Glutamatergic neuron (in vitro differentiated cells): ENCODE measurements at regions not wholly inside any gene's neighbourhood (a gene's known extent, or its start where the extent isn't known, plus 50 kb on each side); places are given as distances from the start of the nearest gene placed in this dataset.
"Not testable (repeated sequence)": the region's sequence is repeated elsewhere in the genome, so short reads cannot be mapped to it uniquely, and the experiment has no call there.

Source experiments
- DNase-seq: peaks from one replicate; pipeline ENCODE4 v3.0.0; 2022
- H3K27ac Mint-ChIP-seq: one replicate; pipeline ENCODE4 v1.8.0; 2020; ENCODE audit warnings: mild to moderate bottlenecking, mixed read lengths, inconsistent platforms; ENCODE audit not compliant: unreplicated experiment
- H3K27me3 Mint-ChIP-seq: one replicate; pipeline ENCODE4 v1.8.0; 2020; ENCODE audit warnings: mild to moderate bottlenecking, moderate library complexity, mixed read lengths, inconsistent platforms; ENCODE audit not compliant: unreplicated experiment
- H3K36me3 Mint-ChIP-seq: one replicate; pipeline ENCODE4 v1.8.0; 2020; ENCODE audit warnings: mild to moderate bottlenecking, mixed read lengths, inconsistent platforms; ENCODE audit not compliant: unreplicated experiment
- H3K4me1 Mint-ChIP-seq: one replicate; pipeline ENCODE4 v1.8.0; 2020; ENCODE audit warnings: mild to moderate bottlenecking, low read depth, mixed read lengths, inconsistent platforms; ENCODE audit not compliant: unreplicated experiment
- H3K4me3 Mint-ChIP-seq: one replicate; pipeline ENCODE4 v1.8.0; 2020; ENCODE audit warnings: mild to moderate bottlenecking, mixed read lengths, inconsistent platforms; ENCODE audit not compliant: unreplicated experiment
- H3K9me3 Mint-ChIP-seq: one replicate; pipeline ENCODE4 v1.8.0; 2020; ENCODE audit warnings: mild to moderate bottlenecking, moderate library complexity, mixed read lengths, inconsistent platforms; ENCODE audit not compliant: unreplicated experiment
- TF ChIP-seq, protein P1 (sequence below): fragments of 200-600 bp; sonication (generic); IDR thresholded peaks from one replicate; pipeline ENCODE4 v1.5.0; 2021; ENCODE audit not compliant: partially characterized antibody, unreplicated experiment

DNA sequence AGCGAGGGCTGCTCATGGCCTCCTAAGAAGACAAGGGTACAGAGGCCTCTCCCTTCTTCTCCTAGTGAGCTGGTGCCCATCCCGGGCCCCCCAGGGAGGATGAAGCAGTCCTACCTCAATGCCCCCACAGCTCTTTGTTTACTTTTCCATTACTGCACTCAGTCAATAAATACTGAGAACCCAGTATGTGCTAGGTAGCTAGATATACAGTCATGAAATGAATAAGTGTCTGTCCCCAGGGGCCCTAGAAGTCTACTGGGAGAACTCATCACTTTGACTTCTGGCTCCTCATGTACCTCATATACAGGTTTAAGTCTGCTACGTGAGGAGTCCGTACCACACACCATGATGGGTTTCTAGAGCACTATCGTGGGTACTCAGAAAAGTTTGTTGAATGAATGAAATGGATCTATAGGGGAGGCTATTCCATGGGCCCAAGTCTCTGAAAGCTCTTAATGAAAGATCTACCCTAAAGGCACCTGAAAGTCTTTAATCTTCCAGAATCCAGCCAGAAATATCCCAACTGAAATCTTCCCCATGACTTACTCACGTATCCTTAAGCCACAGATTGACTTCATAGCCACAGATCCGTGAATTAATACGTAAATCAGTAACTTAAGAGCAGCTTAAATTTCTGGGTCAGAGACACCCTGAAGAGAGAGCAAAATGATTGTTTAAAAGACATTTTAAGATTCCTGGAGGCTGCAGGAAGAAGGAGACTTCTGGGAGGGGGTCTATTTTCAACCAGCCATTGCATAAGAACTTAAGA lies 51.6 kb upstream of the POMP start:
- H3K4me3 Mint-ChIP-seq, result no peak overlapping the region
- no peaks in the 10 kb centered on the region for H3K36me3 Mint-ChIP-seq
- peaks cover 3% of the 10 kb centered on the region for H3K27me3 Mint-ChIP-seq
- H3K9me3 Mint-ChIP-seq, result no peaks in the 10 kb centered on the region
- TF ChIP-seq, protein P1, sequence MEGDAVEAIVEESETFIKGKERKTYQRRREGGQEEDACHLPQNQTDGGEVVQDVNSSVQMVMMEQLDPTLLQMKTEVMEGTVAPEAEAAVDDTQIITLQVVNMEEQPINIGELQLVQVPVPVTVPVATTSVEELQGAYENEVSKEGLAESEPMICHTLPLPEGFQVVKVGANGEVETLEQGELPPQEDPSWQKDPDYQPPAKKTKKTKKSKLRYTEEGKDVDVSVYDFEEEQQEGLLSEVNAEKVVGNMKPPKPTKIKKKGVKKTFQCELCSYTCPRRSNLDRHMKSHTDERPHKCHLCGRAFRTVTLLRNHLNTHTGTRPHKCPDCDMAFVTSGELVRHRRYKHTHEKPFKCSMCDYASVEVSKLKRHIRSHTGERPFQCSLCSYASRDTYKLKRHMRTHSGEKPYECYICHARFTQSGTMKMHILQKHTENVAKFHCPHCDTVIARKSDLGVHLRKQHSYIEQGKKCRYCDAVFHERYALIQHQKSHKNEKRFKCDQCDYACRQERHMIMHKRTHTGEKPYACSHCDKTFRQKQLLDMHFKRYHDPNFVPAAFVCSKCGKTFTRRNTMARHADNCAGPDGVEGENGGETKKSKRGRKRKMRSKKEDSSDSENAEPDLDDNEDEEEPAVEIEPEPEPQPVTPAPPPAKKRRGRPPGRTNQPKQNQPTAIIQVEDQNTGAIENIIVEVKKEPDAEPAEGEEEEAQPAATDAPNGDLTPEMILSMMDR, result no peak
- no peak for DNase-seq
- H3K27ac Mint-ChIP-seq, result no peak overlapping the region
- H3K4me1 Mint-ChIP-seq, result peaks cover 17% of the 10 kb centered on the region

DNA sequence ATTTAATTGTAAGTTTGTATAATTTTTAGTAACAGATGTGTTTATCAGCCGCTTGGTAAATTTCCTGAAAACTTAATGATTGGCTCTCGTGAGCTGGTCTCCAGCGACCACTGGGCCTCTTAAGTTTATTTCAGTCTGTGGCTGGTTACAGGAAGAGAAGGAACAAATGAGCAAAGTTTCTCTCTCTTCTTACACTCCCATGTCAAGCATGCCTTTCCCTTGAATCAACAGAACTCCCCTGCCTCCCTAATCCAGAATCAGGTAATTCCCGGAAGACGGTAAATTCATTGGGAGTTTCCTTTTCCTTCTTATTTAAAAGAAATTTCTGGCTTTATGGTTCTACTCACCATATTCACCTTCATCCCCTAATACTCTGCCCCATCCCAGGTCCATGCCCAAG lies 52.5 kb upstream of the POMP start:
- Mint-ChIP-seq H3K27me3 (peaks cover 3% of the 10 kb centered on the region), H3K27ac (no peak overlapping the region)

GRCh38 chr13:28605147-28605546 lies 53.8 kb upstream of the POMP start:
- not testable (repeated sequence) for H3K36me3 Mint-ChIP-seq, H3K4me3 Mint-ChIP-seq, DNase-seq, H3K4me1 Mint-ChIP-seq, H3K27me3 Mint-ChIP-seq, H3K27ac Mint-ChIP-seq, H3K9me3 Mint-ChIP-seq

More for the DNA sequence above, 52.5 kb upstream of the POMP start:
- Mint-ChIP-seq H3K36me3 (no peaks in the 10 kb centered on the region), H3K4me1 (peaks cover 18% of the 10 kb centered on the region), H3K9me3 (no peaks in the 10 kb centered on the region), H3K4me3 (no peak overlapping the region)
- no peak for DNase-seq
- TF ChIP-seq, protein P1, result no peak

DNA sequence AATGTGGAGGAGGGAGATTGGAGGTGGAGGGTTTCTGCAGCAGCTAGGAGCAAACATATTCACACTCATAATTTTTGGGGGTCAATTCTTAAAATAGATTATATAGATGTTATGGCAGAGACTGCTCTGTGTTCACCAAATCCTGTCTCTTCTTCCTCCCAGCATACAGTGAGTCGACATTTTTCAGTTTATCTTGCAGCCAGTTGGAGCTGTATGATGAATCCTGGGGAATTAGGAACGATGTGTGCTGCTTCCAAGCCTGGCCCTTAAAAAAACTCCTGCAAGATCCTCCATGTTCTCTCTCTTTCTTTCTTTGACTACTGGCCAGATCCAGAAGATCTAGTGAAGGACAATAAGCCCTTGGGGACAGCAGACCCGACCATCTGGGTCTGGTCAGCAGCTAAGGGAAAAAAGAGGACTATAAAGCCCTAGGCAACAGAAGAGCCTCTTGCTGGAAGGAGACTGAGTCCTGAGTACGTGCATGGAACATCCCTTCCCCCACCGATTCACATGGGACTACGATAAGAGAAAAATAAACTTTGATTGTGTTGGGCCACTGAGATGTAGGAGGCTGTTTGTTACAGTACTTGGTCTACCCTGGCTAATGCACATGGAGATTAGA lies 55.8 kb upstream of the POMP start:
- TF ChIP-seq, protein P1, result no peak
- Mint-ChIP-seq H3K27ac (no peak overlapping the region), H3K4me1 (peaks cover 9% of the 10 kb centered on the region), H3K36me3 (no peaks in the 10 kb centered on the region), H3K9me3 (peaks cover 3% of the 10 kb centered on the region), H3K4me3 (no peak overlapping the region), H3K27me3 (no peaks in the 10 kb centered on the region)
- DNase-seq, result no peak

DNA sequence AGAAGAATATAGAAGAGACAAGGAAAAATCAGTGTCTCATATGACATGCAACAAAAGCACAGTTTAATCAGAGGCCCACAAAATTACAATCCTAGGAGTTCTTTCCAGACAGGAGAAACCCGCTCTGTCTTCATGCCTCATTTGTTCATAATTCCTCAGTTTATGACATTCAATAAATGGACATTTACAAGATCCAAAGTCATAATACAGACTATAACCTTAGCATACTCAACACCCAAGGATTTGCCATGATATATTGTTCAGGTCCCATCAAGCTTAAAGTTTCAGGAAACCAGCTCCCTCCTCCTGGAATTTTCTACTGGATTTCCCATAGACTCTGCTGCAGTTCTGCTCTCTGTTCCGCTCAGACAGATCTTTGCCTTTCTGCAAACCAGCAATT lies 56.4 kb upstream of the POMP start:
- Mint-ChIP-seq H3K36me3 (no peaks in the 10 kb centered on the region), H3K27me3 (no peaks in the 10 kb centered on the region), H3K4me3 (no peak overlapping the region), H3K27ac (no peak overlapping the region), H3K4me1 (peaks cover 9% of the 10 kb centered on the region), H3K9me3 (peaks cover 3% of the 10 kb centered on the region)
- TF ChIP-seq, protein P1, result no peak
- no peak for DNase-seq
